HL-60 (cell line): ENCODE measurements at regions not wholly inside any gene's neighbourhood (a gene's known extent, or its start where the extent isn't known, plus 50 kb on each side); places are given as distances from the start of the nearest gene placed in this dataset.

Source experiments
- DNase-seq, 2 experiments: peaks; one replicate each; pipeline ENCODE4 v3.0.0-alpha.2; 2010 to 2020; ENCODE audit warnings: low read depth in 1 of 2, low spot score in 1 of 2
- H3K27ac ChIP-seq: fragments of 250-450 bp; sonication (Bioruptor Pico); replicated peaks from 2 replicates; pipeline ENCODE4 v1.5.1; 2020; ENCODE audit warnings: mild to moderate bottlenecking, moderate library complexity
- H3K27me3 ChIP-seq: fragments of 250-450 bp; sonication (Bioruptor Pico); 2 replicates; pipeline ENCODE4 v1.5.1; 2021; ENCODE audit warnings: mild to moderate bottlenecking, moderate library complexity; ENCODE audit not compliant: insufficient read depth, poor library complexity, severe bottlenecking
- H3K4me3 ChIP-seq: replicated peaks from 2 replicates; pipeline ENCODE4 v1.5.1; 2011; ENCODE audit warnings: mild to moderate bottlenecking, control low read depth, low read length; ENCODE audit not compliant: insufficient read depth
- CTCF ChIP-seq: IDR thresholded peaks from one replicate; pipeline ENCODE4 v1.5.1; 2011; ENCODE audit warnings: low read length, control low read depth, inconsistent platforms; ENCODE audit not compliant: insufficient read depth
- GABPA ChIP-seq: IDR thresholded peaks from 2 replicates; pipeline ENCODE4 v1.6.1; 2012; ENCODE audit warnings: low read depth
- POLR2AphosphoS5 ChIP-seq: IDR thresholded peaks from 2 replicates; pipeline ENCODE4 v1.6.1; 2012; ENCODE audit warnings: low read depth
- REST ChIP-seq: IDR thresholded peaks from 2 replicates; pipeline ENCODE4 v1.6.1; 2012; ENCODE audit warnings: low read depth; ENCODE audit not compliant: insufficient replicate concordance
- SPI1 ChIP-seq: IDR thresholded peaks from 2 replicates; pipeline ENCODE4 v1.6.1; 2012; ENCODE audit warnings: low read depth, mild to moderate bottlenecking, borderline replicate concordance

GRCh38 chr2:217090884-217091283 is 231.0 kb upstream of the TNP1 start:
- H3K4me3 ChIP-seq: no peak overlapping the region
- DNase-seq: no peak
- H3K27ac ChIP-seq: no peak overlapping the region
- no peaks in the 10 kb centered on the region for H3K27me3 ChIP-seq
- no peak for TF ChIP-seq GABPA
- TF ChIP-seq SPI1: no peak
- TF ChIP-seq POLR2AphosphoS5: no peak
- no peak for TF ChIP-seq CTCF
- no peak for TF ChIP-seq REST

- no peak for TF ChIP-seq REST
- TF ChIP-seq SPI1: peak; percentile 43; the same call in 1 of the 2 replicates
- no peak overlapping the region for H3K27ac ChIP-seq
- H3K4me3 ChIP-seq: peak overlapping the region; percentile 25
- H3K27me3 ChIP-seq: no peaks in the 10 kb centered on the region
- DNase-seq: peak in 1 of 2 experiments; percentile 49
Observed at GRCh38 chr2:217090024-217090473, 230.2 kb upstream of the TNP1 start.

- DNase-seq: no peak
- no peak for TF ChIP-seq CTCF
- TF ChIP-seq SPI1: no peak
- no peak for TF ChIP-seq POLR2AphosphoS5
- no peak for TF ChIP-seq REST
- TF ChIP-seq GABPA: no peak
- no peak overlapping the region for H3K27ac ChIP-seq
- no peak overlapping the region for H3K4me3 ChIP-seq
- no peaks in the 10 kb centered on the region for H3K27me3 ChIP-seq
Observed at GRCh38 chr2:217086718-217087117, 226.9 kb upstream of the TNP1 start.

- peak in 1 of 2 experiments; percentile 53 for DNase-seq
- TF ChIP-seq REST (no peak), SPI1 (no peak), POLR2AphosphoS5 (no peak)
- no peak overlapping the region for H3K27ac ChIP-seq
- no peak overlapping the region for H3K4me3 ChIP-seq
- H3K27me3 ChIP-seq: no peaks in the 10 kb centered on the region
Observed at GRCh38 chr2:217086038-217086522, 226.2 kb upstream of the TNP1 start.
